GM19463 (cell line): ENCODE measurements at regions not wholly inside any gene's neighbourhood (a gene's known extent, or its start where the extent isn't known, plus 50 kb on each side); places are given as distances from the start of the nearest gene placed in this dataset.

Source experiments
- ATAC-seq: cut with Tn5 transposase; IDR thresholded peaks from one replicate; pipeline ENCODE4 v1.9.1; 2021; ENCODE audit warnings: mild to moderate bottlenecking, moderate library complexity; ENCODE audit not compliant: unreplicated experiment

- no peak for ATAC-seq
Measured at GRCh38 chr18:76255070-76255683, 239.9 kb downstream of the ZNF516 start.

DNA sequence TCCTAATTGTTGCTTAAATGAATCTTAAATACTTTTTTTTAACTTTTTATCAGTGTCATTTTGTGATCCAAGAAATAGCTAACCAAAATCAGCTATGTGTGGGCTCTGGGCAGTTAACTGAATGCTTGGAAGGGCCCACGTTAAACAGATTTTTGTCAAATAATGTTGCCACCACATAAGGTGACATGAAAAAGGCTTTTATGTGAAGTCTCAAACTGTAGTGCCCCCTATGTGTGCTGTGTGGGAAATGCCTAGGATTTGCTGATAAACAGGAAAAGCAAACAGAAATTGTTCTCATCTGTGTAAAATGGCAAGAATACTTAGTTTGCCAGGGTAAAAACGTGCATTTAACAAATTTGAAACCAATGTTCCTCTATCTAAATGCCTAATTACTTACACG lies 242.2 kb downstream of the ZNF516 start:
- ATAC-seq, result no peak

DNA sequence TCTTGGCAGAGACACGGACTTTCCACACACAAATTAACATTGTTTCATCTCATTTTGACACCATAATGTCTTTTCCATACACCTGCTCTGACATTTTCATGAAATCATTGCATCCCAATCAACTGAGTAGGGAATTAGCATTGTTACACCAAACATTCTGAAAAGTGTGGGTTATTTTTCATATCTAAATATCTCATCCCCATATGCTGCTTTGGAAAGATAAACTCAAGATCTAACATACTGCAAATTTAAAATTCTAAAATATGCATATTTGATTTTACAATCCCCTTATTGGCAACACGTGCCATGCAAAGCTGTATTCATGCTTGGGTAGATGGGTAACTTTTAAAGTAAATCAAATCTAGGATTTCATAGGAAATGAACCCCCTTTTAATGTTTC lies 242.9 kb downstream of the ZNF516 start:
- ATAC-seq, result no peak

GRCh38 chr18:76251691-76252090 lies 243.4 kb downstream of the ZNF516 start:
- no peak for ATAC-seq

- no peak for ATAC-seq
Measured at GRCh38 chr18:76246590-76246989, 248.5 kb downstream of the ZNF516 start.

DNA sequence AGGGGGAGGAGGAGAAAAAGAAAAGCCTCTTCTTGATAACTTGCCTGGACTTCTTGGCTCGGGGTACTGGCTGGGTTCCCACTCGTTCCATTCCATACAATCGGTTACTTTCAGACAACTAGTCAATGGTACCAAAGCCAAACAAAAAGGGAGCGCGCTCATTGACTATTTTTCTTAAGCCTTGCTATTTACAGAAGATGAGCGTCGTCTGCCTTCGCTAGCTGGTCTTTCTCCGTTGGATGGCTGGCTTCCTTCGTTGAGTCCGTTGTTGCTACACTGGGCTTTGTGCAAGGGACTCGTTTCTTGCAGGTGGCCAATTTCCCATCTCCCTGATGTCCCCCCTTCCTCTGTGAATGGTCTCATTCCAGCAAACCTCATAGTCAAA lies 260.4 kb downstream of the ZNF516 start:
- no peak for ATAC-seq

DNA sequence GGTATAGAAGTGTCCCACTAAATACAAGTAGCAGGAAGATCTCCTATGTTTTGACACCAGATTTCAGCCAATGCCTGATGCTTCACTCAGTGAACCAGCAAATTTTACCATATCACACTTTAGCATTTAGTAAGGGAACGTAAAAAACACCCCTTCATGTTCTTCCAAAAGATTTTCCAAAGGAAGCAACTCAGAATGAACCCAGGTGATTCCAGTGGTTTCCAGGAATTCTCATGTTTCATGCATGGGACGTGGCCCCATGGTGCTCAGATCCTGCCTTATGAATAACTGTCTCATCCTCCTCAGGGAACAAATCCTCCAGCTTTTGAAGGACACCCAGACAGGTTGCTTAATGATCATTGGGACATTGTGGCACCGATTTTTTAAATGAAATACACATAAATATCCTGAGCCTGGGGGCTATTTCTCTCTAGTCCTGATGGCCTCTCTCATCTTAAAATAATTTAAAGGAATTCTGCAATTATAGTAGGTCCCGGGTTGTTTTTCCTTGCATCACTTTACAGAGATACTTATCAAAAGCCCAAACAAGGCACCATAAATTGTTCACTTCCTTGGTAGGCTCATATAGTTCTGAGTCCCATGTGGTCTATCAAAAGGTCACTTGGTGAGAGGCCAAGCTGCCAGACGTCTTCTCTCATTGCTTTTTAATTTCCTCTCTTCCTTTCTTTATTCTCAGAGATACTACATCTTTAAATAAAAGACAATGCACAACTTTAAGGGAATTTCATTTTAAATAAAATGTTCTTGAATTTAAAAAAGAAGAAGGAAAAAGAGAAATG lies 261.0 kb downstream of the ZNF516 start:
- no peak for ATAC-seq

GRCh38 chr18:76233406-76233805 lies 261.6 kb downstream of the ZNF516 start:
- ATAC-seq, result no peak

DNA sequence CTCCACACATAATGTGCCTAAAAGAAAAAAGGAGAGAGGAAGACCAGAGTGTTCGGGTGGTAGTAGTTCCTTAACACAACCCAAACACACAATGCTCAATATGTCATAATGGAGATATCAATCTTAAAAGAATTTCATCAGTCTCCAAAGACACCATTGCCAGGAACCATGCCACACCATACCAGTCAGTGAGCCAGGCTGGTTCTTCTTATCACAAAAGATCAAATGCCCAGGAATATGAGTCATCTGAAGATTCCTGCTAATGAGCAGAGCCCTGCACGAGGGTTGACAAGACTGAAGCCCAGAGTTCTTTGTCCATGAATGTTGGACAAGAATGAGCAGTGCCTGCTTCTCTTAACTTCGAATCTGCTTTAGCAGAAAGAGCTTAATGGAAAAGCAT lies 262.3 kb downstream of the ZNF516 start:
- ATAC-seq, result no peak

DNA sequence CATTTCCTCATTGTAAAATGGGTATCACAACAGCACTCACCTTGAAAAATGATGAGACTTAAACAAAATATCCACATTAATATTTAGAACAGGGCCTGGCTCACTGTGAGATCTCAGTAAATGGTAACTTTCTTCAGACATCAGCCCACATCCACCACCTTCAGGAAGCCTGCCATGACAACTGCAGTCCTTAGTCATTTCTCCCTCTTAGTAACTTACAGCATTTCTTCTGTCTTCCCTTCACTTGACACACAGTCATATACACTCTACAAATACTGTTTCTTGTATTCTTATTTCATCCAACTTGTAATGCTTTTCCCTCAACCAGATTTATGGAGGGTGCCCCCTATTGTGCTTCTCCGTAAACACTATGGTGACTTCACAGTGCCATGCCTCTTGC lies 263.0 kb downstream of the ZNF516 start:
- no peak for ATAC-seq

GRCh38 chr18:76231402-76231801 lies 263.6 kb downstream of the ZNF516 start:
- ATAC-seq, result no peak

GRCh38 chr18:76230791-76231190 lies 264.3 kb downstream of the ZNF516 start:
- ATAC-seq, result no peak

DNA sequence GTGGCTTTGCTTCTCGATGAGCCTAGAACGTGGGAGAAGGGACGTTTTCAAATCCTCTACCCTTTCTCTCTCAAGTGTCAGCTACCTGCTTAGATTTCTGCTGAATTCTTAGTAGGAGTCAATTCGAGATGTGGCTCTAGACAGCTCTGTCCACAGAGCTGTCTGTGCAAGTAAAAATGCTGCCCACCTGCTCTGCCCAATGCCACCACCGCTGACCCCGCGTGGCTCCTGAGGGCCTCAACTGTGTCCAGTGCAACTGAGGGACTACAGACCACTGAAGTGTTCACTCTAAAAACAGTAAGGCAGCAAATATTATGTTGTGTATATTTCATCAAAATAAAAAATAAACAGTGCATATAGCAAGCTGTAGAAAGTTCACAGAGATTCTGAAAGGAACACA lies 266.3 kb downstream of the ZNF516 start:
- no peak for ATAC-seq

DNA sequence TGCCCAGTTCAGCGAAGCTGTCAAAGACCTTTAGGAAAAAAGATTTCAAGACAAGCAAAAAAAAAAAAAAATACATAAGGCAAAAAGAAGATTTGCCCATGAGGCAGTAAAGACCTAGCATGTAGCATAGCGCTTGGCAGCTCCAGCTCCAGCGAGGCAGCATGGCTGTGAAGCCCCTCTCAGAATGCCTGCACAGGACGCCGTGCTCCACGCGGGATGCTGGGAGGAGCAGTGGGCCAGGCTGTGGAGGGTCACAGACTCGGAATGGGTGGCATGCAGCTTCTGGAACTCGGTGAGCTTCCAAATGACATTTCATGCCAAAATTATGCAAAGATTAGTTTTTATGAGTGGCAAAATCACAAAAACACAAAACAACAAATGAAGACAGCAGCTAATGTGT lies 267.3 kb downstream of the ZNF516 start:
- ATAC-seq, result no peak

GRCh38 chr18:76223403-76223802 lies 271.6 kb downstream of the ZNF516 start:
- ATAC-seq, result no peak

DNA sequence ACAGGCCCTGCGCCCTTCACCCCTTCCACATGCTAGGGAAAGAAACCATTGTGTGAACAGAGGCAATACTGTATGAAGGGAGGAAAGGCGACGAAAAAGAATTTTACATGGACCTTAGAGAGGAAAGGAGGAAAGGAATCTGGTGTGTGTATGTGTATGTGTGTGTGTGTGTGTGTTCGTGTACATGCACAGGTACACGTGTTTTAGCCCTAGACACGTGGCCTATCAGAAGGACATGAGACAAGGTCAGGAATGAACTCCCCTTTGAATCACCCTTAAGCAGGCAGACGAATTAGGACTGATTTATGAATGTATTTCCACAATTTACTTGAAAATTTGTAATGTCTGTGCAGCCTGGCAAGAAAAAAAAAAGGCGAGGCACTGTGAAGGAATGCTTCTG lies 276.0 kb downstream of the ZNF516 start:
- ATAC-seq, result no peak

DNA sequence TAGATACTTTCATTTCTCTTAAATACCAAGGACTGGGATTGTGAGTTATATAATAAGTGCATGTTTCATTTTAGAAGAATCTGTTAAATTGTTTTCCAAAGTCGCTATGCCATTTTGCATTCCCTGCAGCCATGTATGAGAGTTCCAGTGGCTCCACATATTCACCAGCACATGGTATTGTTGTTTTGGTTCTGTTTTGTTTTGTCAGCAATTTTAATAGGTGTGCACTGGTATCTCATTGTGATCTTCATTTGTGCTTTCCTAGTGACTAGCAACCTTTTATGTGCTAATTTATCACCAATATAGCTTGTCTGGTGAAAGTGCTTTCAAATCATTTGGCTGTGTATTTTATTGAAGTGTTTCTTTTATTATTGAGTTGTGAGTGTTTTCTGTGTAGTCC lies 278.9 kb downstream of the ZNF516 start:
- no peak for ATAC-seq

DNA sequence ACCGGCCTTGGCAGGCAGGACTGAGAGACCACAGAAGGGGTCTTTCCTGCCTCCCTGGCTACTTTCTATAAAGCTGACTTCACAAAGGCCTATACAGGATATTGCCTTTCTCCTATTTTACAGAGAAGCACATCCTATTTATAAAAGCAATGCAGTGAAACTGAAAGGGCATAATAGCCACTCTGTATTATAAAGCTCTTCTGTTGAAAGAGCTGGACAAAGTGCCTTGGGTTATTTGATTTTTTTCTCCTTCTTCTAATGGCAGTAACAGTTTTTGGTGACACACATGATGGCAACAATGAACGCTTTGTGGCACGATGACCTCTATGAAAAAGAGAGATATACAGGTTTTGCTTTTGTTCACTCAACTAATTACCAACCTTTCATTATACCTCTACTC lies 281.1 kb downstream of the ZNF516 start:
- ATAC-seq, result no peak

- ATAC-seq, result no peak
Measured at GRCh38 chr18:76212960-76213359, 282.1 kb downstream of the ZNF516 start.

GRCh38 chr18:76209597-76209996 lies 285.4 kb downstream of the ZNF516 start:
- ATAC-seq, result no peak

- ATAC-seq, result no peak
Measured at GRCh38 chr18:76208678-76209306, 286.2 kb downstream of the ZNF516 start.

DNA sequence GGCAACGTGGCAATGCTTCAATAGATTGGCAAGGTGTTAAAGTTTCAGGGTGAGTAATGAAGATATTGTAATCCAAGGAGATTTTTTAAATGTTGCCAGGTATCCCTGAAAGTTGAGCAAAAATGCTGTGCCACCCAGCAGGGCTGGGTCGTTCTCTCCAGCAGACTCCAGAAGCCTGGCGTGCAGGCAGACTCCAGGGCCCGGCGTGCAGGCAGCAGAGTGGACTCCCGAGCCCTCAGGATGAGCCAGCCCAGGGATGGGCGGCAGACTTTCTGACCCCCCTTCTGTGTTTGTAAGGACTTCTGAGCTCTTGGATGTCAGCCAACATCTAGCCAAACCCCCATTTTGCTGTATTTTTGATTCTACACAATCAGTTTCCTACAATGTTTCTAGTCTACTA lies 289.1 kb downstream of the ZNF516 start:
- no peak for ATAC-seq
